ENCODE measurements at regions not wholly inside any gene's neighbourhood (a gene's known extent, or its start where the extent isn't known, plus 50 kb on each side); places are given as distances from the start of the nearest gene placed in this dataset.

DNA sequence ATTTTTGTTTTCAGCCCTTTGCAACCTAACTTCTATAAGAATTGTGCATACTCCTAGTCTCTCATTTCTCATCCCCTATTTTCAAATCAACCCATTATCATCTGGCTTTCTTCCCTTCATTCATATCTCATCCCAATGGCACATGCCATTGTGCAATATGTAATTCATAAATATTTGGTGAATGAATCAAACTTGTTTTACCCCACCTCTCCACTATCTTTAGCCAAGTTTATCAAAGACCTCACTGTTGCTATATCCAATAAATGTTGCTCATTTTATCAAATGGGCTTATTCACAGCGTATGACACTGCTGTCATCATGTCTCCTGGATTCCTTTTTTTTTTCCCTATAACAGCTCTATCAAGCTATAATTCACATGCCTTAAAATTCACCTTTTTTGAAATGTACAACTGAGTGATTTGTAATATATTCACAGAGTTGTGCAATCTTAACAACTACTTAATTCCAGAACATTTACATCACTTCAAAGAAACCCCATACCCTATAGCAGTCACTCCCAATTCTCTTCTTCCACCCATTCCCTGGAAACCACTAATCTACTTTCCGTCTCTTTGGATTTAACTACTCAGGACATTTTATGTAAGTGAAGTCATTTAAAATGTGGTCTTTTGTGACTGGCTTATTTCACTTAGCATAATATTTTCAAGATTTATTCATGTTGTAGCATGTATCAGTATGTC, 214.4 kb upstream of the PAPPA start:
- ATAC-seq (no peak), DNase-seq (no peak)
- H3K4me1 Mint-ChIP-seq: no peaks in the 10 kb centered on the region
- H3K9me3 Mint-ChIP-seq: peaks cover 0 to 19% (median 0%) of the 10 kb centered on the region in 9 donors
- peaks cover 0 to 6% (median 0%) of the 10 kb centered on the region in 5 donors for H3K27me3 Mint-ChIP-seq
- H3K4me3 Mint-ChIP-seq: no peak overlapping the region
- H3K36me3 Mint-ChIP-seq: no peaks in the 10 kb centered on the region
- POLR2A ChIA-PET: no interaction called here
- no peak overlapping the region for H3K27ac Mint-ChIP-seq

DNA sequence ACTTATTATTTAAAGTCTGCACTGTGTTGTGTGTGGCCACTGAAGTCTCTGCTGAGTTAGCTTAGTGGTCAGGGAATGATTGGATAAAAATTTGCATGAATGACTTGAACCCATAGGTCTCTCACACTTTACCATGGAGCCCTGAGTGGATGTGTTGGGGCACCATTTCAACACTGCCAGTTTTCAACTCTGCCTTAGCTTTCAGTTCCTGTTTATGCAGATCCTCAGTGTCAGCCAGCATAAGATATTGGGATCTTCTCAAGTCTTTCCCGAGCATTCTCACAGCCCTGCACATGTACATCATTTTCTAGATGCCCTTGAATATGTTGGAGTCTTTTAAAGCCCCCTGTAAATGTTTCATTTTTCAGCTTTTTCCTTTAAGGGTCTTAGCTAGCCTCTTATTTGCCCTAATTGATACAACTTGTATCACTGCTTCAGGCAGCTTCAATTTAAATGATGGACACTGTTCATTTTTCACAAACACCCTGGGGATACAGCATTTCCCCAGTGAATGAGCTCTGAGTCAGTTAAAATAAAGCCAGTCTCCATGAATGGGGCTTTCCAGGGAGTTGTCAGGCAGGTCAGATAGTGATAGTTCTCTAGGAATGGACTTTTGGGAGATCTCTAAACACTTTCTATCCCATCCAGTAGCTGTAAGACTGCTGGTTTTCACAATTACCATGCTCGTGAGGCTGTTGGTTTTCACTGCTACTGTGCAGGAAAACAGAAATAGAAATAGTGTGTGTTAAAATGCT, 211.9 kb upstream of the PAPPA start:
- no peak for ATAC-seq
- no peak for DNase-seq
- Mint-ChIP-seq H3K36me3 (no peaks in the 10 kb centered on the region), H3K4me1 (no peaks in the 10 kb centered on the region), H3K27ac (no peak overlapping the region), H3K4me3 (no peak overlapping the region), H3K9me3 (peaks cover 0 to 17% (median 0%) of the 10 kb centered on the region in 9 donors), H3K27me3 (peaks cover 0 to 6% (median 0%) of the 10 kb centered on the region in 5 donors)
- POLR2A ChIA-PET: no interaction called here

DNA sequence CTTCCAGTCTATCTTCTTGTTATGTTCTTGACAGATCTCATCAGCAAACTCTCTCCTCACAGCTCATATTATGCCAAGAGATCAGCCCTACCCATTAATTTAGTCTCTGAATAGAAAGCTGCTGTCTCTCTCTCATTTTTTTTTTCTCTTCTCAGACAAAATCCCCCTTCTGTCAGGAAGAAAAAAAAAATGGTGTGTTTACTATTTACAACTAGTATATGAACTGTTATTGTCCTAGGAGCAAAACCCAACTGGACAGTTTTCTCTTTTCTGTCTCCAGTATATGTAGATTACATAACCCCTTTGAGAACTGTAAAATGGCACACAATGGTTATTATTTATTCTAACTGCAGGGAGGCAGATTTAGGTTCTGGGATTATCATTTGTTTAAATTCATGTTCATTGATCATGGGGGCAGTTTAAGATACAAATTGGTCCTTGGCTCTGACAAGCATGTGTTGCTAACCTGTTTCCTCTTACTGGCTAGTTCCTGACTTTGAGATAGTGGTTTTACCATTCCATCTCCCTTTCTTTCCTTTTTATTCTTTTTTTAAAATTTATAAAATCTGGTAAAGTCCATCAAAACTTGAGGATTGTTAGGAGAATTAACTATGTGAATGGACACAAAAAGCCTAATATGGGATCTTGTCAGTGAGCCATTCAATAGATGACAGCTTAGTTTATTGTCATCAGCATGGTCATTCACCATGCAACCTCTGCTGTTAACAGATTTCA, 210.0 kb upstream of the PAPPA start:
- Mint-ChIP-seq H3K36me3 (no peaks in the 10 kb centered on the region), H3K27me3 (peaks cover 0 to 7% (median 0%) of the 10 kb centered on the region in 5 donors), H3K4me3 (no peak overlapping the region), H3K27ac (no peak overlapping the region), H3K4me1 (no peaks in the 10 kb centered on the region), H3K9me3 (peaks cover 0 to 18% (median 0%) of the 10 kb centered on the region in 9 donors)
- POLR2A ChIA-PET: no interaction called here
- ATAC-seq (no peak), DNase-seq (no peak)

DNA sequence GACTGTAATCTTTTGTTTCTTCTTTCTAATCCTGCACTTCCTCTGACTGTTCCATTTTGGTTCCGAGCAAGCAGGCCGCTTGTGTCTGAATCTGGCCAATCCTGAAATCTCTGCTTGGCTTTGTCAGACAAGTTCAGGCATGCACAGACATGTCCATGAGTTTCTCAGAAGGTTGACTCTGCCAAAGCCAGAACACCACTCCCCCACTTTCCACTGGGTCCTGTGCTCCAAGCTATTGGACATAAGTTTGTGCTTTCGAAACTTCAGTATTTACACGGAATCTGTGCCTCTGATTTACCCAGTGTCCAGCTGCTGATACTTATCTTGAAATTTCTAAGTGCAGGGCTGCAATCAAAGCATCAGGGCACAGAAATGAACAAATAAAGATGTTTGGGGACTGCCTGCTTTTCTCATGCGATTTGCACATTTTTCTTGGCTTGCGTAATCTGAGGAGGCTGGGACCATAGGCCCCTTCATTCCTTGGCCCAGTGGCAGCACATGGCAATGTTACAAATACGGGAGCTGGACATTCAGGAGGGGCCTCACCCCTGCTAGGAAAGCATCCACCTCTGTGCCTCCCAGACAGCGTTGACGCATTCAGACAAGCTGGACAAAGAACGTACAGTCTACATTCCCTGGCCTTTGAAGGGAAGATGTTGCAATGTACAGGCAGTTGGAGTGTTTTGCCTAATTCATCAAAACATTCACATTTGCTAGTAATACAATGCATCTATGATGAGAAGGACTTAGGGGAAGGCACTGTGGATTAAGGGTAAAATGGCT, 209.2 kb upstream of the PAPPA start:
- Mint-ChIP-seq H3K27ac (no peak overlapping the region), H3K4me3 (no peak overlapping the region), H3K4me1 (no peaks in the 10 kb centered on the region), H3K36me3 (no peaks in the 10 kb centered on the region), H3K9me3 (peaks cover 0 to 13% (median 0%) of the 10 kb centered on the region in 9 donors), H3K27me3 (peaks cover 0 to 8% (median 0%) of the 10 kb centered on the region in 5 donors)
- POLR2A ChIA-PET: no interaction called here
- ATAC-seq: no peak
- no peak for DNase-seq

DNA sequence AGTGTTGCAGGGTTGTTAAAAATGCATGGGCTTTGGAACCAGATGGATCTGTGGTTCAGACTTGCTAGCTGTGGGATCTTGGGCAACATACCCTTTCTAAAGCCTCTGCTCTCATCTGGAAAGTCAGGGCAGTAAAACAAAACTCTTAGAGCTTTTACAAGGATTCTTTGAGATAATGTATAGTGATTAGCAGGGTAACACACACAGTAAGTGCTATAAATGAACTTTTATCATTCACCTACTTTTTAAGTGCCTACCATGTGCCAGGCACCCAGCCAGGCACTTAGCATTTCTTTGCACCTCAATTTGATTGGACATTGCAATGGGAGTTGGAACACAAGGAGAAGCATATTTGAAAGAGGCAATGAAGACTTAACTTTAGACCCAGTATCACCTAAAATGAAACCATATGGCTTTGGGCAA, 208.6 kb upstream of the PAPPA start:
- H3K4me1 Mint-ChIP-seq: no peaks in the 10 kb centered on the region
- peaks cover 0 to 11% (median 0%) of the 10 kb centered on the region in 9 donors for H3K9me3 Mint-ChIP-seq
- no peaks in the 10 kb centered on the region for H3K36me3 Mint-ChIP-seq
- DNase-seq (no peak), ATAC-seq (no peak)
- no peak overlapping the region for H3K4me3 Mint-ChIP-seq
- H3K27ac Mint-ChIP-seq: no peak overlapping the region
- POLR2A ChIA-PET: no interaction called here
- H3K27me3 Mint-ChIP-seq: peaks cover 0 to 8% (median 2%) of the 10 kb centered on the region in 5 donors

DNA sequence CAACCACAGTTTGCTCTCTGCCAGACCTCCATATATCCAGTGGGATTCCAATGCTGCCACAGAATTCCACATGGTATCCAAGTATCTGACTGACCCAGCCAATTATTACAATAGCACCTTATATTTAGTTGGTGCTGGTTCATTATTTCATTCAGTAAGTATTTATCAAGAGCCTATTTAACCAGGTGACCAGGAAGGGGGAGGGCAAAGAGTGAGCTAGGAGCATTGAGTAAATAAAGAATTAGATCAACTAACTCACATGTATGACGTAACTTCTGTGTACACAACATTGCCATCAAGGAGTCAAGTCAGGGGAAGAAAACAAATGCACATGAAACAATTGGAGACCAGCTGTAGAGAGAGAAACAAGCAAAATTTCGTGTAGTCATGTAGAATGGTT, 207.1 kb upstream of the PAPPA start:
- POLR2A ChIA-PET: no interaction called here
- no peak for DNase-seq
- no peak overlapping the region for H3K4me3 Mint-ChIP-seq
- no peak overlapping the region for H3K27ac Mint-ChIP-seq
- no peak for ATAC-seq
- no peaks in the 10 kb centered on the region for H3K36me3 Mint-ChIP-seq
- peaks cover 0 to 12% (median 8%) of the 10 kb centered on the region in 5 donors for H3K27me3 Mint-ChIP-seq
- no peaks in the 10 kb centered on the region for H3K4me1 Mint-ChIP-seq
- peaks cover 0 to 8% (median 0%) of the 10 kb centered on the region in 9 donors for H3K9me3 Mint-ChIP-seq

DNA sequence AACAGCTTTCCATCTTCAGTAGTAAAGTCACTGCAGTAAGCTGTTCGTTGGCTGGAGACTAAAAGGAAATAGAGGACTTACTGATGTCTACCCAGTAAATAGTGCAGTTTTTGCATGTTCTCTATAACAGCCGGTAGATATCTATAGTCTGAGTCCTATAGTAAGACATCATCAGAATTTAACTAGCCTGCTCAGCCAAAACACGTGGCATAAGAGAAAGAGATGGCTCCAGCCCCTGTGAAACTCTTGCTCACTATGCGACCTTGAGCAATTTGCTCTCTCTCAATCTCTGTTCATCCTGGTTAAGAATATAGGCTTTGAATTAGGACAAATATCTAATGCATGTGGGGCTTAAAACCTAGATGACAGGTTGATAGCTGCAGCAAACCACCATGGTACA, 201.6 kb upstream of the PAPPA start:
- no peak for ATAC-seq
- Mint-ChIP-seq H3K4me1 (no peaks in the 10 kb centered on the region), H3K9me3 (peaks cover 0 to 6% (median 0%) of the 10 kb centered on the region in 9 donors), H3K36me3 (no peaks in the 10 kb centered on the region), H3K27me3 (peaks cover 0 to 11% (median 4%) of the 10 kb centered on the region in 5 donors), H3K4me3 (no peak overlapping the region), H3K27ac (no peak overlapping the region)
- DNase-seq: no peak
- POLR2A ChIA-PET: no interaction called here

DNA sequence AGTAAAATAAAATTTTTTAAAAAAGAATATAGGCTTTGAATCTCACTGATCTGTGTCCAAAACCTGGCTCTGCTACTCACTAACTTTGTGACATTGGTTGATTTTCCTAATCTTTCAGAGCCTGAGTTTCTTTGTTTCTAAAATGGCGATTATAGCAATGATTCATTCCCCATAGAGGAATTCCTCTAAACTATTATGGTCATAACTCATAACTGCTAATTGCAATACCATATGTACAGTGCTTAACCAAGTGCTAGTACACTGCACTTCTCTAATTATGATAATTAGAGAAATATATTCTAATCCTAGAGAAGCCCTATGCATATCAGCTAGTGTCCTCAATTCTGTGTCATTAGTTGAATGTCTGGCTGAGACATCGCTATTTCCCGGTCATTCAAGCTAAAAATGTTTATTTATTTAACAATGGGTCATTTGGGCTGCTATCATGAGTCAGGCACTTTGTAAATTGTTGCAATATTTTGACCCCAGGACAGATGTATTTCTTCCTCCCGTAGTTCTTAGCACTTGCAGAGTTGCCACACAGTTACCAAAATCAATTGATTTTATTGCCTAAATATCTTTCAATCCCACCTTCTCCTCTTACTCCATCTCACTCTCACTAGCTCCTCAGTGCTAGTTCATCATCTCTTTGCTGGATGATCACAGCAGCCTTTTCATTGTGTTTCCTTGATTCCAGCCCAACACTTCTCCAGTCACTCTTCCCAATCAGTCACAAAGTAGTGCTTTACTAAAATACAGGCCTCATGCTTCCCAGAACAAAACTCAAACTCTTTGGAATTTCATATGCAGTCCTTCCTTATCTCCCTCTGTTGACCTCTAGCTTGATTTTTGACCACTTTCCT, 200.9 kb upstream of the PAPPA start:
- POLR2A ChIA-PET: no interaction called here

DNA sequence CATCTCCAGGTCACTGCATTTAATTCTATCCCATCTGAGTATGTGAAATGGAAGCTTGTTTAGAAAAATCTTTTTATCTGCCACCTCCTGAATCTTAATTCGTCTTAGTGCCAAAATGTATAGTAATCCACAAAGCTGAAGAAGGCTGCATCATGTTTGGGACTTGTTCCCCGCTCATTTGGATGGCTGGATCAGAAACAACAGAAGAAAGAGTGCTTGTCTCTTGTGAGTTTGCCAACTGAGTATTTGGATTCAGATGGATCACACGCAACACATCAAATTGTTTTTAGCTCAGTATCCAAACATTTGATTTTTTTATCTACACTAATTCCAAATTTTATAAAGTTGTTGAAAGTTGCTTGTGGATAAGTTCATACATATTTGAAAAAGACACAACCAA, 197.2 kb upstream of the PAPPA start:
- Mint-ChIP-seq H3K4me1 (no peaks in the 10 kb centered on the region), H3K27me3 (peaks cover 0 to 5% (median 0%) of the 10 kb centered on the region in 5 donors), H3K9me3 (peaks cover 0 to 6% (median 2%) of the 10 kb centered on the region in 9 donors), H3K27ac (no peak overlapping the region), H3K36me3 (peaks cover 0 to 3% (median 0%) of the 10 kb centered on the region in 3 donors), H3K4me3 (no peak overlapping the region)
- DNase-seq (no peak), ATAC-seq (no peak)
- POLR2A ChIA-PET: no interaction called here

More for the DNA sequence above, 200.9 kb upstream of the PAPPA start:
- no peaks in the 10 kb centered on the region for H3K4me1 Mint-ChIP-seq
- no peak overlapping the region for H3K27ac Mint-ChIP-seq
- no peaks in the 10 kb centered on the region for H3K36me3 Mint-ChIP-seq
- peaks cover 0 to 6% (median 0%) of the 10 kb centered on the region in 9 donors for H3K9me3 Mint-ChIP-seq
- peaks cover 0 to 11% (median 4%) of the 10 kb centered on the region in 5 donors for H3K27me3 Mint-ChIP-seq
- ATAC-seq (no peak), DNase-seq (no peak)
- H3K4me3 Mint-ChIP-seq: no peak overlapping the region

DNA sequence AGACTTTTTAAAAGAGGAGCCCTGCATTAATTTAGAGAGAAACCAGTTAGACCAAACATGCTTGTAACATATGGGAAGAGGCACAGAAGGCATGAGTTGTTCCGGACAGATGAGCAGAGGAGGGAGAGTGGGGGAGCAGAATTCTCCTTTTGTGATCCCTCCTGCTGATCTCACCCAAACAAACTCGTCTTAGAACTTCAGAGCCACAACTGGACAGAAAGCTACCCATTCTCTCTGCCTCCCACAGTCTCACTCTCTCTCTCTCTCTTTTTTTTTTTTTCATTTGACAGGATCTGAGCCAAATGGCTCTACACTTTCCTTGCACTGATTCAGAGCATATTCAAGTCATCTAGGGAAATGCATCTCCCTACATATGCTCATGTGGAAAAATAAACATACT, 196.0 kb upstream of the PAPPA start:
- no peak overlapping the region for H3K27ac Mint-ChIP-seq
- H3K27me3 Mint-ChIP-seq: peaks cover 0 to 5% (median 0%) of the 10 kb centered on the region in 5 donors
- no peak for ATAC-seq
- POLR2A ChIA-PET: no interaction called here
- H3K4me3 Mint-ChIP-seq: no peak overlapping the region
- H3K36me3 Mint-ChIP-seq: peaks cover 0 to 3% (median 1%) of the 10 kb centered on the region in 3 donors
- no peaks in the 10 kb centered on the region for H3K4me1 Mint-ChIP-seq
- DNase-seq: no peak
- peaks cover 0 to 11% (median 3%) of the 10 kb centered on the region in 9 donors for H3K9me3 Mint-ChIP-seq

DNA sequence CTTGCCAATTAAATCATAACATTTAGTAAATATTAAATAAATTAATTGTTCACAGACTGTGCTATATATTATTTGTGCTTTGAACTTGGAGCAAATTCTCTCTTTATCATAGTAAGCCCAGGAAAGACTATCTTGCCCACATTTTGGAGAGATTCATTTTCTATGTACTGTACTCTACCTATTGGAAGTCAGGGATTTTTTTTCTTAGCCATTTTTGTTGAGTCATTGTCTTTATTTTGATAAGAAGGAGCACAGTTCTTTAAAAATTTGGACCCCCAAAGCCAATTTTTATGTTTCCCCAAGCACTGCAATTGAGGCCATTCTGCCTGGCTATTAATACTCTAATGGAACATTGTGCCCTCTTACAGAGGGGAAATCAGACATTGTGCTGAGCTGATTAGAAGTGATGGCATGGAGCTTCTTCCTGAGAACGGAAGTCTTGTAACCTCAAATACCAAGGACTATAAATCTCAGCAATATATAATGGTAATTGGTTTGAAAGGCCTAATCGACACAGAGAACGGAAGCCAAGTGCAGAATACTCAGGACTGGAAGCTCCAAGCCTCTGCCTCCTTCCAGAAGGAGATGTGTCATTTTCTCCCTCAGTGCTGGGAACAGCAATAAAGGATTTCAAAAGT, 188.8 kb upstream of the PAPPA start:
- DNase-seq: no peak
- Mint-ChIP-seq H3K36me3 (peaks cover 0 to 7% (median 1%) of the 10 kb centered on the region in 3 donors), H3K4me3 (no peak overlapping the region), H3K9me3 (peaks cover 0 to 33% (median 11%) of the 10 kb centered on the region in 9 donors), H3K27ac (no peak overlapping the region), H3K4me1 (no peaks in the 10 kb centered on the region), H3K27me3 (no peaks in the 10 kb centered on the region)
- ATAC-seq: no peak
- POLR2A ChIA-PET: no interaction called here
